PC-9 (cell line): ENCODE measurements at regions not wholly inside any gene's neighbourhood (a gene's known extent, or its start where the extent isn't known, plus 50 kb on each side); places are given as distances from the start of the nearest gene placed in this dataset.

Experiments used
- BruUV-seq: library from RNA; stranded (reverse); fragments of 400-500 nt; replicated peaks from 2 replicates; lab custom pipeline; 2021; lab: Mats Ljungman, UMichigan
- CTCF ChIA-PET: fragments of 300-600 bp; sonication (Branson Sonifier 250); formaldehyde crosslinking; loops from one replicate; lab custom pipeline; 2022; ENCODE audit warnings: antibody characterized with exemption; lab: Charles Lee
- POLR2A ChIA-PET: fragments of 300-600 bp; sonication (Branson Sonifier 250); formaldehyde crosslinking; loops from one replicate; lab custom pipeline; 2022; ENCODE audit warnings: antibody characterized with exemption; ENCODE audit not compliant: unreplicated experiment; lab: Charles Lee
- DNase-seq, 2 experiments: peaks; one replicate each; pipeline versions ENCODE4 v3.0.0 to v3.0.0-alpha.2; 2015 to 2022; ENCODE audit warnings: mixed read lengths in 1 of 2
- H2AFZ ChIP-seq: fragments of 200-600 bp; sonication (generic); 2 replicates; pipeline ENCODE4 v1.8.1; 2017; ENCODE audit warnings: antibody characterized with exemption
- H3F3A ChIP-seq: fragments of 200-600 bp; sonication (generic); 2 replicates; pipeline ENCODE4 v1.8.1; 2017; ENCODE audit warnings: antibody characterized with exemption, mild to moderate bottlenecking, low read depth; ENCODE audit not compliant: insufficient read depth
- H3K27ac ChIP-seq: fragments of 200-600 bp; sonication (generic); 2 replicates; pipeline ENCODE4 v1.6.1; 2016; ENCODE audit warnings: mixed run types
- H3K27me3 ChIP-seq: fragments of 200-600 bp; sonication (generic); 2 replicates; pipeline ENCODE4 v1.6.1; 2016; ENCODE audit warnings: low read depth, mixed run types; ENCODE audit not compliant: insufficient read depth
- H3K36me3 ChIP-seq: fragments of 200-600 bp; sonication (generic); 2 replicates; pipeline ENCODE4 v1.6.1; 2016; ENCODE audit warnings: low read depth, mixed run types
- H3K4me1 ChIP-seq: fragments of 200-600 bp; sonication (generic); replicated peaks from 2 replicates; pipeline ENCODE4 v1.6.1; 2016; ENCODE audit warnings: mixed run types; ENCODE audit not compliant: insufficient read depth
- H3K4me2 ChIP-seq: fragments of 200-600 bp; sonication (generic); 2 replicates; pipeline ENCODE4 v1.6.1; 2017; ENCODE audit warnings: mixed run types
- H3K4me3 ChIP-seq: fragments of 200-600 bp; sonication (generic); 2 replicates; pipeline ENCODE4 v1.6.1; 2016; ENCODE audit warnings: mixed run types
- H3K79me2 ChIP-seq: fragments of 200-600 bp; sonication (generic); 2 replicates; pipeline ENCODE4 v1.6.1; 2017; ENCODE audit warnings: low read depth, mixed run types
- H3K9me2 ChIP-seq: fragments of 200-600 bp; sonication (generic); 2 replicates; pipeline ENCODE4 v1.8.1; 2017; ENCODE audit warnings: mild to moderate bottlenecking; ENCODE audit not compliant: insufficient read depth
- H3K9me3 ChIP-seq: fragments of 200-600 bp; sonication (generic); 2 replicates; pipeline ENCODE4 v1.8.1; 2016; ENCODE audit warnings: low read depth; ENCODE audit not compliant: insufficient read depth
- H4K20me1 ChIP-seq: fragments of 200-600 bp; sonication (generic); 2 replicates; pipeline ENCODE4 v1.8.1; 2017; ENCODE audit not compliant: insufficient read depth
- CTCF ChIP-seq: fragments of 200-600 bp; sonication (generic); conservative IDR thresholded peaks from 2 replicates; pipeline ENCODE4 v1.6.1; 2017; ENCODE audit warnings: mixed run types, antibody characterized with exemption, mild to moderate bottlenecking, moderate library complexity
- EZH2 ChIP-seq: fragments of 200-600 bp; sonication (generic); IDR thresholded peaks from 2 replicates; pipeline ENCODE4 v1.8.0; 2017; ENCODE audit warnings: antibody characterized with exemption, low read depth
- intact Hi-C: fragments of 100-400 bp; cut with micrococcal nuclease; formaldehyde crosslinking; loops from one replicate; pipeline ENCODE4 v1.10.0; 2022; ENCODE audit not compliant: unreplicated experiment

GRCh38 chr14:45790293-45790692 is 537.3 kb upstream of the MIS18BP1 start:
- Histone ChIP-seq H3K9me2 (no peaks in the 10 kb centered on the region), H3K9me3 (no peaks in the 10 kb centered on the region), H3K79me2 (no peaks in the 10 kb centered on the region), H3K27ac (no peak overlapping the region), H3K27me3 (no peaks in the 10 kb centered on the region), H3K4me2 (no peak overlapping the region), H3F3A (no peaks in the 10 kb centered on the region), H3K4me1 (no peaks in the 10 kb centered on the region), H3K4me3 (no peak overlapping the region), H4K20me1 (no peaks in the 10 kb centered on the region), H3K36me3 (no peaks in the 10 kb centered on the region), H2AFZ (no peak overlapping the region)
- POLR2A ChIA-PET = no interaction called here
- DNase-seq = no peak
- no peak for TF ChIP-seq CTCF
- no peak for TF ChIP-seq EZH2
- BruUV-seq = no TSS peak
- intact Hi-C loops = no loop called here
- CTCF ChIA-PET = no interaction called here

DNA sequence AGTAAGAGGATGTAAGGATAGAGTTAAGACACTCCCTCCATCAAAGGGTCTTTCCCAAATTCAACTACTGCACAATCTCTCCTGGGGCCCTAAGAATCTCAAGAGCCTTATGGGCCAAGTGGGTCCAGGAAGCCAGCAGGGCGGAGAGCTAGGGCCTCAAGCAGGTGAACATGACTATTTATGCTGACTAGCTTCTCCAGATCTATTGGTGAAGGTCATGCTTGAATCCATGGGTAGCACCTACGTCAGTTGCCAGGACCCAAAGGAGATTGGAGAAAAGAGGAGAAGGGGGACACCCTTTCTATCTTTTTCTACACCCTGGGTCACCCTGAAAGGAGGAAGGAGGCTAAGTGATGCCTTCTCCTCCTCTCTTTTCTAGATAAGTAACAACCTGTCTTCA is 534.2 kb upstream of the MIS18BP1 start:
- Histone ChIP-seq H3K27me3 (no peaks in the 10 kb centered on the region), H3K79me2 (no peaks in the 10 kb centered on the region), H3K4me1 (no peaks in the 10 kb centered on the region), H3F3A (no peaks in the 10 kb centered on the region), H3K9me3 (no peaks in the 10 kb centered on the region), H2AFZ (no peak overlapping the region), H4K20me1 (no peaks in the 10 kb centered on the region), H3K4me2 (no peak overlapping the region), H3K36me3 (no peaks in the 10 kb centered on the region), H3K27ac (no peak overlapping the region), H3K9me2 (no peaks in the 10 kb centered on the region), H3K4me3 (no peak overlapping the region)
- BruUV-seq = no TSS peak
- no peak for TF ChIP-seq CTCF
- no peak for TF ChIP-seq EZH2
- no peak for DNase-seq
- POLR2A ChIA-PET = no interaction called here
- CTCF ChIA-PET = no interaction called here
- intact Hi-C loops = no loop called here

GRCh38 chr14:45786266-45786665 is 533.3 kb upstream of the MIS18BP1 start:
- Histone ChIP-seq H3K4me2 (no peak overlapping the region), H3K4me3 (no peak overlapping the region), H3K27ac (no peak overlapping the region), H3K9me3 (no peaks in the 10 kb centered on the region), H4K20me1 (no peaks in the 10 kb centered on the region), H3K27me3 (no peaks in the 10 kb centered on the region), H3K36me3 (no peaks in the 10 kb centered on the region), H3F3A (no peaks in the 10 kb centered on the region), H2AFZ (no peak overlapping the region), H3K9me2 (no peaks in the 10 kb centered on the region), H3K79me2 (no peaks in the 10 kb centered on the region), H3K4me1 (no peaks in the 10 kb centered on the region)
- intact Hi-C loops = no loop called here
- DNase-seq = no peak
- TF ChIP-seq EZH2 (no peak), CTCF (no peak)
- ChIA-PET POLR2A (no interaction called here), CTCF (no interaction called here)
- no TSS peak for BruUV-seq
